WTC11 (cell line): ENCODE measurements at regions not wholly inside any gene's neighbourhood (a gene's known extent, or its start where the extent isn't known, plus 50 kb on each side); places are given as distances from the start of the nearest gene placed in this dataset.

Experiments used
- ATF2 ChIP-seq: sonication (generic); formaldehyde crosslinking; IDR thresholded peaks from 2 replicates; pipeline ENCODE4 v1.8.1; 2022; ENCODE audit warnings: low read depth, missing genetic modification reagents, borderline replicate concordance
- ATF6 ChIP-seq: sonication (generic); formaldehyde crosslinking; IDR thresholded peaks from 2 replicates; pipeline ENCODE4 v1.8.1; 2023; ENCODE audit warnings: mild to moderate bottlenecking, missing genetic modification reagents
- CTCF ChIP-seq: fragments of 200-600 bp; IDR thresholded peaks from 2 replicates; pipeline ENCODE4 v1.8.0; 2022; ENCODE audit warnings: antibody characterized with exemption
- GRHL2 ChIP-seq: fragments of 250-450 bp; sonication (Bioruptor Pico); IDR thresholded peaks from 2 replicates; pipeline ENCODE4 v1.8.0; 2022; ENCODE audit warnings: mild to moderate bottlenecking, moderate library complexity; ENCODE audit not compliant: insufficient replicate concordance, severe bottlenecking
- GTF2I ChIP-seq: fragments of 250-450 bp; sonication (Bioruptor Pico); conservative IDR thresholded peaks from 2 replicates; pipeline ENCODE4 v1.4.0; 2021; ENCODE audit warnings: mild to moderate bottlenecking
- JUN ChIP-seq: sonication (generic); formaldehyde crosslinking; IDR thresholded peaks from 2 replicates; pipeline ENCODE4 v1.8.0; 2023; ENCODE audit warnings: mild to moderate bottlenecking, missing genetic modification reagents
- KAT7 ChIP-seq: sonication (generic); formaldehyde crosslinking; IDR thresholded peaks from 2 replicates; pipeline ENCODE4 v1.8.1; 2023; ENCODE audit warnings: missing genetic modification reagents, mild to moderate bottlenecking, borderline replicate concordance
- MLX ChIP-seq: sonication (generic); formaldehyde crosslinking; IDR thresholded peaks from 2 replicates; pipeline ENCODE4 v1.8.1; 2023; ENCODE audit warnings: mild to moderate bottlenecking, missing genetic modification reagents, moderate library complexity
- NR1H2 ChIP-seq: sonication (generic); formaldehyde crosslinking; IDR thresholded peaks from 2 replicates; pipeline ENCODE4 v1.9.0; 2021; ENCODE audit warnings: mild to moderate bottlenecking, moderate library complexity, missing genetic modification reagents
- TEAD1 ChIP-seq: sonication (generic); formaldehyde crosslinking; IDR thresholded peaks from 2 replicates; pipeline ENCODE4 v1.8.0; 2022; ENCODE audit warnings: mild to moderate bottlenecking, missing genetic modification reagents
- USF2 ChIP-seq: sonication (generic); formaldehyde crosslinking; IDR thresholded peaks from 2 replicates; pipeline ENCODE4 v1.8.1; 2023; ENCODE audit warnings: mild to moderate bottlenecking, missing genetic modification reagents, moderate library complexity
- TF ChIP-seq, protein P1 (sequence below): sonication (generic); formaldehyde crosslinking; IDR thresholded peaks from 2 replicates; pipeline ENCODE4 v1.8.0; 2022; ENCODE audit warnings: mild to moderate bottlenecking, missing genetic modification reagents

- no peak for TF ChIP-seq KAT7 (CRISPR knock-in tag)
- no peak for TF ChIP-seq CTCF
- TF ChIP-seq, protein P1, sequence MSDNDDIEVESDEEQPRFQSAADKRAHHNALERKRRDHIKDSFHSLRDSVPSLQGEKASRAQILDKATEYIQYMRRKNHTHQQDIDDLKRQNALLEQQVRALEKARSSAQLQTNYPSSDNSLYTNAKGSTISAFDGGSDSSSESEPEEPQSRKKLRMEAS (CRISPR knock-in tag) = no peak
- TF ChIP-seq TEAD1 (CRISPR knock-in tag) = no peak
- TF ChIP-seq JUN (CRISPR knock-in tag) = no peak
- TF ChIP-seq ATF2 (CRISPR knock-in tag) = no peak
- TF ChIP-seq USF2 (CRISPR knock-in tag) = no peak
- TF ChIP-seq GTF2I (CRISPR knock-in tag) = no peak
- TF ChIP-seq GRHL2 = no peak
- no peak for TF ChIP-seq NR1H2 (CRISPR knock-in tag)
- no peak for TF ChIP-seq MLX (CRISPR knock-in tag)
- TF ChIP-seq ATF6 (CRISPR knock-in tag) = no peak
These were observed 259.5 kb upstream of the KCNH8 start for GRCh38 chr3:18888819-18889218.
